Astrocyte (in vitro differentiated cells and primary cell): ENCODE measurements at regions not wholly inside any gene's neighbourhood (a gene's known extent, or its start where the extent isn't known, plus 50 kb on each side); places are given as distances from the start of the nearest gene placed in this dataset.

Experiments used
- EZH2 ChIP-seq: IDR thresholded peaks from 2 replicates; pipeline ENCODE4 v1.6.1; 2012; ENCODE audit warnings: mild to moderate bottlenecking, low read length, inconsistent platforms; ENCODE audit not compliant: insufficient read depth
- TF ChIP-seq, protein P1 (sequence below): IDR thresholded peaks from 2 replicates; pipeline ENCODE4 v1.5.1; 2011; ENCODE audit warnings: low read depth, mild to moderate bottlenecking, inconsistent platforms, low read length, moderate library complexity; ENCODE audit not compliant: insufficient read depth

DNA sequence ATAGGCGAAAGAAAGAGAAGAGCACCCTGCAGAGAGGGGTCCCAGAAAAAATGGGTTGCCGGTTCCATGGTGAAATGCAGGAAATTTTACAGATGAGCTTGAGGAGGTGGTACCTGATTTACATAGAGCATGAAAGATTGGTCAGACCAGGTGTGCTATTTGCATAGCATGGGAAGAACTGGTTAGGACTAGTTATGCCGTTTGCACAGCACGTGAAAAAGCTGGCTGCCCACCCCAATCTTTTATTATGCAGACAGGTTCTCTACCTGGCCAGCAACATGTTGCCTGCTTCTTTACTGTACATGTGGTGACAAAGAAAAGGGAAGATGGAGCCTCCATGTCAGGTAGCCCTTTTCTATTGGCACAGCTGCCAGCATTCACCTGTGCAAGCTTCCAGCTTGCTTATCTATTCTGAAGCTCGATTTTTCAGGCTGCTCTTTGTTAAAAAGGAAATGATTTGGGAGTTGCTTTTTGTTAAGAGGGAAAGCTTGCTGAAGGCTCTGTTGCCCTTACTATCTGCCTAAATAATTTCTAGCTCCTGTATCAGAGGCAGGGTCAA, 62.9 kb upstream of the ELK3 start:
- TF ChIP-seq, protein P1, sequence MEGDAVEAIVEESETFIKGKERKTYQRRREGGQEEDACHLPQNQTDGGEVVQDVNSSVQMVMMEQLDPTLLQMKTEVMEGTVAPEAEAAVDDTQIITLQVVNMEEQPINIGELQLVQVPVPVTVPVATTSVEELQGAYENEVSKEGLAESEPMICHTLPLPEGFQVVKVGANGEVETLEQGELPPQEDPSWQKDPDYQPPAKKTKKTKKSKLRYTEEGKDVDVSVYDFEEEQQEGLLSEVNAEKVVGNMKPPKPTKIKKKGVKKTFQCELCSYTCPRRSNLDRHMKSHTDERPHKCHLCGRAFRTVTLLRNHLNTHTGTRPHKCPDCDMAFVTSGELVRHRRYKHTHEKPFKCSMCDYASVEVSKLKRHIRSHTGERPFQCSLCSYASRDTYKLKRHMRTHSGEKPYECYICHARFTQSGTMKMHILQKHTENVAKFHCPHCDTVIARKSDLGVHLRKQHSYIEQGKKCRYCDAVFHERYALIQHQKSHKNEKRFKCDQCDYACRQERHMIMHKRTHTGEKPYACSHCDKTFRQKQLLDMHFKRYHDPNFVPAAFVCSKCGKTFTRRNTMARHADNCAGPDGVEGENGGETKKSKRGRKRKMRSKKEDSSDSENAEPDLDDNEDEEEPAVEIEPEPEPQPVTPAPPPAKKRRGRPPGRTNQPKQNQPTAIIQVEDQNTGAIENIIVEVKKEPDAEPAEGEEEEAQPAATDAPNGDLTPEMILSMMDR = no peak
- no peak for TF ChIP-seq EZH2
